Esophagus muscularis mucosa (tissue), 4 donors: ENCODE measurements at regions not wholly inside any gene's neighbourhood (a gene's known extent, or its start where the extent isn't known, plus 50 kb on each side); places are given as distances from the start of the nearest gene placed in this dataset.

Experiments
- EP300 ChIP-seq: sonication (generic); formaldehyde crosslinking; IDR thresholded peaks from one replicate; pipeline ENCODE4 v1.6.1; 2017; ENCODE audit warnings: antibody characterized with exemption
- POLR2AphosphoS5 ChIP-seq, 2 donors: sonication (generic); formaldehyde crosslinking; IDR thresholded peaks; one replicate each; pipeline ENCODE4 v1.6.1; 2017; ENCODE audit warnings: antibody characterized with exemption in 2 of 2
- TF ChIP-seq, protein P1 (sequence below), 3 experiments: fragments of 200-600 bp in 2 of 3; fragments of 450-650 bp in 1 of 3; sonication (generic) in 2 of 3; IDR thresholded peaks; one replicate each; pipeline ENCODE4 v1.5.1; 2017 to 2019; ENCODE audit warnings: antibody characterized with exemption in 3 of 3, mild to moderate bottlenecking in 2 of 3, moderate library complexity in 1 of 3

DNA sequence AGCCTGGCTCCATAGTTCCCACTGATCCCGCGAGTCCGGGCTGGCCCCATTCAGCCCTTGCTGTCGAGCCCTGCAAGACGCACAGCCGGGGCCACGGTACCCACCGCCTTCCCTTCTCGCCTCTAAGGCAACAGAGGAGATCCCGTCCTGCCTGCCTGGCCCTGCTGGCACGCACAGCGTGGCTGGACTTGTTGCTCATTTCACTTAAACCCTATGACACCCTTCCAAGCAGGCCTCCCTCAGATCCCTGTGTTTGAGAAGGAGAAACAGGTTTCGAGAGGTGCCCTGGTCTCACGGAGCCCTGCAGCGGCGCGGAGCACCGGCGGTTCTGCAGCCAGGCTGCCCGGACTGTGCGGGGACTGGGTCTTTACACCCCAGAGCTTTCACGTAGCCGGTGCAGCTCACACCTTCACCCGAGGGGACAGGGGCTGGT is 1048.4 kb downstream of the BRD1 start:
- TF ChIP-seq, protein P1, sequence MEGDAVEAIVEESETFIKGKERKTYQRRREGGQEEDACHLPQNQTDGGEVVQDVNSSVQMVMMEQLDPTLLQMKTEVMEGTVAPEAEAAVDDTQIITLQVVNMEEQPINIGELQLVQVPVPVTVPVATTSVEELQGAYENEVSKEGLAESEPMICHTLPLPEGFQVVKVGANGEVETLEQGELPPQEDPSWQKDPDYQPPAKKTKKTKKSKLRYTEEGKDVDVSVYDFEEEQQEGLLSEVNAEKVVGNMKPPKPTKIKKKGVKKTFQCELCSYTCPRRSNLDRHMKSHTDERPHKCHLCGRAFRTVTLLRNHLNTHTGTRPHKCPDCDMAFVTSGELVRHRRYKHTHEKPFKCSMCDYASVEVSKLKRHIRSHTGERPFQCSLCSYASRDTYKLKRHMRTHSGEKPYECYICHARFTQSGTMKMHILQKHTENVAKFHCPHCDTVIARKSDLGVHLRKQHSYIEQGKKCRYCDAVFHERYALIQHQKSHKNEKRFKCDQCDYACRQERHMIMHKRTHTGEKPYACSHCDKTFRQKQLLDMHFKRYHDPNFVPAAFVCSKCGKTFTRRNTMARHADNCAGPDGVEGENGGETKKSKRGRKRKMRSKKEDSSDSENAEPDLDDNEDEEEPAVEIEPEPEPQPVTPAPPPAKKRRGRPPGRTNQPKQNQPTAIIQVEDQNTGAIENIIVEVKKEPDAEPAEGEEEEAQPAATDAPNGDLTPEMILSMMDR (IDR thresholded peaks at IDR 0.05) = no peak
- TF ChIP-seq POLR2AphosphoS5 (IDR thresholded peaks at IDR 0.05) (no peak), EP300 (no peak)
